CD4-positive, alpha-beta T cell (primary cell): ENCODE measurements at regions not wholly inside any gene's neighbourhood (a gene's known extent, or its start where the extent isn't known, plus 50 kb on each side); places are given as distances from the start of the nearest gene placed in this dataset.

ENCODE experiments used
- ATAC-seq: fragments of 200-7000 bp; cut with Tn5 transposase; one replicate; pipeline ENCODE4 v1.10.0; 2022; ENCODE audit warnings: mild to moderate bottlenecking; ENCODE audit not compliant: poor library complexity
- CTCF ChIA-PET: fragments of 350-600 bp; sonication (Branson Sonifier 250); formaldehyde crosslinking; loops from one replicate; lab custom pipeline; 2021; ENCODE audit warnings: antibody characterized with exemption, inconsistent platforms; lab: Charles Lee
- POLR2A ChIA-PET: fragments of 350-600 bp; sonication (Branson Sonifier 250); formaldehyde crosslinking; loops from one replicate; lab custom pipeline; 2021; ENCODE audit warnings: antibody characterized with exemption, inconsistent platforms; lab: Charles Lee
- DNase-seq, 14 experiments: peaks; one replicate each; pipeline ENCODE4 v3.0.0-alpha.2; 2013 to 2020; ENCODE audit warnings: mixed read lengths in 2 of 14
- H3K27ac ChIP-seq, 2 donors: one replicate each; pipeline versions ENCODE4 v1.5.1 to v1.7.0; 2013; ENCODE audit warnings: low read length in 2 of 2, low read depth in 1 of 2, mild to moderate bottlenecking in 1 of 2
- H3K27me3 ChIP-seq, 2 experiments: 1 replicate in 1 of 2; 2 replicates in 1 of 2; pipeline versions ENCODE4 v1.6.1 to v1.7.0; 2013; ENCODE audit warnings: low read length in 2 of 2, control low read depth in 1 of 2, mild to moderate bottlenecking in 1 of 2, moderate library complexity in 1 of 2; ENCODE audit not compliant: insufficient read depth in 2 of 2, control insufficient read depth in 1 of 2
- H3K36me3 ChIP-seq: one replicate; pipeline ENCODE4 v1.6.1; 2013; ENCODE audit warnings: low read length, control low read depth; ENCODE audit not compliant: insufficient read depth
- H3K4me1 ChIP-seq: one replicate; pipeline ENCODE4 v1.6.1; 2013; ENCODE audit warnings: low read length, control low read depth; ENCODE audit not compliant: insufficient read depth
- H3K4me3 ChIP-seq: one replicate; pipeline ENCODE4 v1.5.1; 2013; ENCODE audit warnings: mild to moderate bottlenecking, low read length, moderate library complexity
- H3K9me3 ChIP-seq, 2 experiments: 1 replicate in 1 of 2; 2 replicates in 1 of 2; pipeline versions ENCODE4 v1.6.1 to v1.7.0; 2013; ENCODE audit warnings: low read length in 2 of 2, mild to moderate bottlenecking in 2 of 2, control low read depth in 1 of 2, moderate library complexity in 1 of 2; ENCODE audit not compliant: control insufficient read depth in 1 of 2, insufficient read depth in 1 of 2
- H3K27ac Mint-ChIP-seq: one replicate; pipeline ENCODE4 v1.8.0; 2020; ENCODE audit warnings: mixed read lengths
- H3K27me3 Mint-ChIP-seq: one replicate; pipeline ENCODE4 v1.8.0; 2021; ENCODE audit warnings: mixed read lengths
- H3K36me3 Mint-ChIP-seq: one replicate; pipeline ENCODE4 v1.8.0; 2021; ENCODE audit warnings: low read depth, mixed read lengths
- H3K4me1 Mint-ChIP-seq: one replicate; pipeline ENCODE4 v1.8.0; 2021; ENCODE audit warnings: low read depth, mixed read lengths
- H3K4me3 Mint-ChIP-seq: one replicate; pipeline ENCODE4 v1.8.0; 2020; ENCODE audit warnings: mild to moderate bottlenecking, mixed read lengths
- H3K9me3 Mint-ChIP-seq: one replicate; pipeline ENCODE4 v1.8.0; 2020; ENCODE audit warnings: mixed read lengths
- CTCF ChIP-seq: fragments of 200-600 bp; IDR thresholded peaks from one replicate; pipeline ENCODE4 v1.8.0; 2022; ENCODE audit warnings: antibody characterized with exemption, mild to moderate bottlenecking
- intact Hi-C, 2 experiments: fragments of 100-400 bp; cut with DNase I in 1 of 2; cut with micrococcal nuclease in 1 of 2; formaldehyde crosslinking; loops; one replicate each; pipeline versions ENCODE4 v1.15.1 to v1.9.0; 2023 to 2025; cut with DNase I, micrococcal nuclease

- no peaks in the 10 kb centered on the region for H3K36me3 ChIP-seq
- DNase-seq (no peak), ATAC-seq (no peak)
- H3K4me3 ChIP-seq, result no peak overlapping the region
- ChIA-PET POLR2A (no interaction called here), CTCF (no interaction called here)
- peaks cover 0 to 3% of the 10 kb centered on the region in 2 experiments for H3K27me3 ChIP-seq
- no peak overlapping the region for H3K27ac ChIP-seq
- H3K27me3 Mint-ChIP-seq, result peaks cover 16% of the 10 kb centered on the region
- no peak overlapping the region for H3K4me3 Mint-ChIP-seq
- intact Hi-C loops, result no loop called here
- H3K9me3 ChIP-seq, result no peaks in the 10 kb centered on the region
- no peaks in the 10 kb centered on the region for H3K4me1 ChIP-seq
- H3K36me3 Mint-ChIP-seq, result no peaks in the 10 kb centered on the region
- H3K4me1 Mint-ChIP-seq, result no peaks in the 10 kb centered on the region
- H3K27ac Mint-ChIP-seq, result no peak overlapping the region
- no peaks in the 10 kb centered on the region for H3K9me3 Mint-ChIP-seq
- no peak for TF ChIP-seq CTCF
Observed at GRCh38 chr10:117743509-117743908, 201.0 kb downstream of the EMX2 start.

- DNase-seq (no peak), ATAC-seq (no peak)
- Mint-ChIP-seq H3K4me1 (no peaks in the 10 kb centered on the region), H3K27ac (no peak overlapping the region), H3K36me3 (no peaks in the 10 kb centered on the region), H3K27me3 (peaks cover 13% of the 10 kb centered on the region), H3K9me3 (no peaks in the 10 kb centered on the region), H3K4me3 (no peak overlapping the region)
- Histone ChIP-seq H3K9me3 (no peaks in the 10 kb centered on the region), H3K36me3 (no peaks in the 10 kb centered on the region), H3K4me1 (no peaks in the 10 kb centered on the region), H3K27ac (no peak overlapping the region), H3K4me3 (no peak overlapping the region), H3K27me3 (peaks cover 0 to 3% of the 10 kb centered on the region in 2 experiments)
- TF ChIP-seq CTCF, result no peak
- intact Hi-C loops, result no loop called here
- ChIA-PET POLR2A (no interaction called here), CTCF (no interaction called here)
Observed at GRCh38 chr10:117745301-117745700, 202.8 kb downstream of the EMX2 start.

- intact Hi-C loops, result no loop called here
- no peak for TF ChIP-seq CTCF
- Histone ChIP-seq H3K4me1 (no peaks in the 10 kb centered on the region), H3K4me3 (no peak overlapping the region), H3K9me3 (no peaks in the 10 kb centered on the region), H3K27ac (no peak overlapping the region), H3K36me3 (no peaks in the 10 kb centered on the region), H3K27me3 (no peaks in the 10 kb centered on the region)
- no peak overlapping the region for H3K27ac Mint-ChIP-seq
- H3K4me3 Mint-ChIP-seq, result no peak overlapping the region
- ChIA-PET CTCF (no interaction called here), POLR2A (no interaction called here)
- ATAC-seq, result no peak
- DNase-seq, result no peak
- peaks cover 3% of the 10 kb centered on the region for H3K27me3 Mint-ChIP-seq
- H3K9me3 Mint-ChIP-seq, result no peaks in the 10 kb centered on the region
- no peaks in the 10 kb centered on the region for H3K4me1 Mint-ChIP-seq
- no peaks in the 10 kb centered on the region for H3K36me3 Mint-ChIP-seq
Observed at GRCh38 chr10:117746541-117747448, 204.2 kb downstream of the EMX2 start.
